Activated CD4-positive, alpha-beta T cell treated with anti-CD3 and anti-CD28 coated beads, Interleukin-2, amount 50 U/mL, for 16 hours (primary cell): ENCODE measurements at regions not wholly inside any gene's neighbourhood (a gene's known extent, or its start where the extent isn't known, plus 50 kb on each side); places are given as distances from the start of the nearest gene placed in this dataset.

ENCODE experiments used
- DNase-seq: peaks from one replicate; pipeline ENCODE4 v3.0.0-alpha.2; 2020

- no peak for DNase-seq
These were observed 142.6 kb downstream of the MED10 start for GRCh38 chr5:6235726-6236125.

- no peak for DNase-seq
These were observed 149.8 kb downstream of the MED10 start for GRCh38 chr5:6228257-6229250.

GRCh38 chr5:6225121-6225607 is 153.2 kb downstream of the MED10 start:
- no peak for DNase-seq

- DNase-seq, result no peak
These were observed 153.9 kb downstream of the MED10 start for GRCh38 chr5:6224406-6224805.

- DNase-seq, result no peak
These were observed 155.4 kb downstream of the MED10 start for GRCh38 chr5:6222899-6223298.

- DNase-seq, result peak; percentile 39
These were observed 156.2 kb downstream of the MED10 start for GRCh38 chr5:6222121-6222520.

GRCh38 chr5:6221141-6221626 is 157.2 kb downstream of the MED10 start:
- no peak for DNase-seq

GRCh38 chr5:6220346-6221088 is 157.8 kb downstream of the MED10 start:
- DNase-seq, result no peak

- DNase-seq, result no peak
These were observed 159.8 kb downstream of the MED10 start for GRCh38 chr5:6218517-6218916.

- DNase-seq, result no peak
These were observed 160.2 kb downstream of the MED10 start for GRCh38 chr5:6218116-6218515.

GRCh38 chr5:6216471-6217075 is 161.8 kb downstream of the MED10 start:
- no peak for DNase-seq

GRCh38 chr5:6215891-6216290 is 162.5 kb downstream of the MED10 start:
- DNase-seq, result no peak

- DNase-seq, result no peak
These were observed 166.1 kb downstream of the MED10 start for GRCh38 chr5:6212244-6212643.

- DNase-seq, result no peak
These were observed 171.8 kb downstream of the MED10 start for GRCh38 chr5:6206501-6206900.

- DNase-seq, result no peak
These were observed 175.4 kb downstream of the MED10 start for GRCh38 chr5:6202968-6203365.

GRCh38 chr5:6202149-6202967 is 176.0 kb downstream of the MED10 start:
- no peak for DNase-seq

GRCh38 chr5:6201631-6202030 is 176.7 kb downstream of the MED10 start:
- DNase-seq, result no peak

- no peak for DNase-seq
These were observed 179.8 kb downstream of the MED10 start for GRCh38 chr5:6198531-6198930.

GRCh38 chr5:6197427-6197826 is 180.9 kb downstream of the MED10 start:
- no peak for DNase-seq

GRCh38 chr5:6195711-6196358 is 182.5 kb downstream of the MED10 start:
- DNase-seq, result no peak

GRCh38 chr5:6194906-6195612 is 183.3 kb downstream of the MED10 start:
- DNase-seq, result no peak
